SK-N-SH (cell line): ENCODE measurements at regions not wholly inside any gene's neighbourhood (a gene's known extent, or its start where the extent isn't known, plus 50 kb on each side); places are given as distances from the start of the nearest gene placed in this dataset.
A peak's percentile ranks its signal among the peaks of the same experiment; 100 is the strongest.

ENCODE experiments used
- EP300 ChIP-seq, 2 experiments: IDR thresholded peaks; 2 replicates each; pipeline versions ENCODE4 v1.4.0 to v1.6.1; 2012; ENCODE audit warnings: borderline replicate concordance in 1 of 2, low read depth in 1 of 2, low read length in 1 of 2
- NRF1 ChIP-seq: IDR thresholded peaks from 2 replicates; pipeline ENCODE4 v1.6.1; 2012; ENCODE audit warnings: low read depth, mild to moderate bottlenecking, low read length
- RFX5 ChIP-seq: IDR thresholded peaks from 2 replicates; pipeline ENCODE4 v1.6.1; 2012; ENCODE audit warnings: mild to moderate bottlenecking, improper control_type of control experiment, low read length
- TF ChIP-seq, protein P1 (sequence below): fragments of 200-600 bp; sonication (generic); IDR thresholded peaks from 2 replicates; pipeline ENCODE4 v1.6.1; 2017; ENCODE audit warnings: antibody characterized with exemption, mild to moderate bottlenecking, moderate library complexity
- TF ChIP-seq, protein P2 (sequence below): IDR thresholded peaks from 2 replicates; pipeline ENCODE4 v1.6.1; 2012; ENCODE audit warnings: mild to moderate bottlenecking, low read depth, low read length, moderate library complexity

DNA sequence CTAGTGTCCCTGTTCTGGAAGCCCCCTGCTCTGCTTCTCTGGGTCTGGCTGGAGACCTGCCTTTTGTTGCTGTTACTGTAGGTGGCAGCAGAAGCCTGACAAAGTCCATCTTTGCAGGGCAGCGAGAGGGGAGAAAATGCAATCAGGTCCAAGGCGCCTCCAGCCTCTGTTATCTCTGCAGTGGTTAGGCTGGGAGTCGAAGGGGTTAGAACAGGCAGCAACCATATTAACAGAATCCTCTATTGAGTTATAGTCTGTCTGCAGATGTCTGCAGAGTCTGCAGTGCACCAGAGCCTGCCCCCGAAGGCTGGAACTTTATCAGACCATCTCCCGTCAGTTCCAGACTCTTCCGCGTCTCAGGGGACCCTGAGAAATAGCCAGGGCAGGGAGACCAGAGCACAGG lies 404.9 kb upstream of the EEF2KMT start:
- TF ChIP-seq, protein P1, sequence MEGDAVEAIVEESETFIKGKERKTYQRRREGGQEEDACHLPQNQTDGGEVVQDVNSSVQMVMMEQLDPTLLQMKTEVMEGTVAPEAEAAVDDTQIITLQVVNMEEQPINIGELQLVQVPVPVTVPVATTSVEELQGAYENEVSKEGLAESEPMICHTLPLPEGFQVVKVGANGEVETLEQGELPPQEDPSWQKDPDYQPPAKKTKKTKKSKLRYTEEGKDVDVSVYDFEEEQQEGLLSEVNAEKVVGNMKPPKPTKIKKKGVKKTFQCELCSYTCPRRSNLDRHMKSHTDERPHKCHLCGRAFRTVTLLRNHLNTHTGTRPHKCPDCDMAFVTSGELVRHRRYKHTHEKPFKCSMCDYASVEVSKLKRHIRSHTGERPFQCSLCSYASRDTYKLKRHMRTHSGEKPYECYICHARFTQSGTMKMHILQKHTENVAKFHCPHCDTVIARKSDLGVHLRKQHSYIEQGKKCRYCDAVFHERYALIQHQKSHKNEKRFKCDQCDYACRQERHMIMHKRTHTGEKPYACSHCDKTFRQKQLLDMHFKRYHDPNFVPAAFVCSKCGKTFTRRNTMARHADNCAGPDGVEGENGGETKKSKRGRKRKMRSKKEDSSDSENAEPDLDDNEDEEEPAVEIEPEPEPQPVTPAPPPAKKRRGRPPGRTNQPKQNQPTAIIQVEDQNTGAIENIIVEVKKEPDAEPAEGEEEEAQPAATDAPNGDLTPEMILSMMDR: 0 out of 2 replicates have a peak, but pooled peaks have one; percentile 8
- TF ChIP-seq, protein P2, sequence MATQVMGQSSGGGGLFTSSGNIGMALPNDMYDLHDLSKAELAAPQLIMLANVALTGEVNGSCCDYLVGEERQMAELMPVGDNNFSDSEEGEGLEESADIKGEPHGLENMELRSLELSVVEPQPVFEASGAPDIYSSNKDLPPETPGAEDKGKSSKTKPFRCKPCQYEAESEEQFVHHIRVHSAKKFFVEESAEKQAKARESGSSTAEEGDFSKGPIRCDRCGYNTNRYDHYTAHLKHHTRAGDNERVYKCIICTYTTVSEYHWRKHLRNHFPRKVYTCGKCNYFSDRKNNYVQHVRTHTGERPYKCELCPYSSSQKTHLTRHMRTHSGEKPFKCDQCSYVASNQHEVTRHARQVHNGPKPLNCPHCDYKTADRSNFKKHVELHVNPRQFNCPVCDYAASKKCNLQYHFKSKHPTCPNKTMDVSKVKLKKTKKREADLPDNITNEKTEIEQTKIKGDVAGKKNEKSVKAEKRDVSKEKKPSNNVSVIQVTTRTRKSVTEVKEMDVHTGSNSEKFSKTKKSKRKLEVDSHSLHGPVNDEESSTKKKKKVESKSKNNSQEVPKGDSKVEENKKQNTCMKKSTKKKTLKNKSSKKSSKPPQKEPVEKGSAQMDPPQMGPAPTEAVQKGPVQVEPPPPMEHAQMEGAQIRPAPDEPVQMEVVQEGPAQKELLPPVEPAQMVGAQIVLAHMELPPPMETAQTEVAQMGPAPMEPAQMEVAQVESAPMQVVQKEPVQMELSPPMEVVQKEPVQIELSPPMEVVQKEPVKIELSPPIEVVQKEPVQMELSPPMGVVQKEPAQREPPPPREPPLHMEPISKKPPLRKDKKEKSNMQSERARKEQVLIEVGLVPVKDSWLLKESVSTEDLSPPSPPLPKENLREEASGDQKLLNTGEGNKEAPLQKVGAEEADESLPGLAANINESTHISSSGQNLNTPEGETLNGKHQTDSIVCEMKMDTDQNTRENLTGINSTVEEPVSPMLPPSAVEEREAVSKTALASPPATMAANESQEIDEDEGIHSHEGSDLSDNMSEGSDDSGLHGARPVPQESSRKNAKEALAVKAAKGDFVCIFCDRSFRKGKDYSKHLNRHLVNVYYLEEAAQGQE: no peak
- TF ChIP-seq NRF1 (no peak), EP300 (IDR thresholded peaks at IDR 0.05; ENCODE audit: borderline replicate concordance in 1 of 2, low read depth in 1 of 2, low read length in 1 of 2) (peak in 1 of 2 experiments; percentile 100; a peak in 2 of 4 replicates), RFX5 (no peak)
